HG02884 (cell line): ENCODE measurements at regions not wholly inside any gene's neighbourhood (a gene's known extent, or its start where the extent isn't known, plus 50 kb on each side); places are given as distances from the start of the nearest gene placed in this dataset.

Experiments used
- ATAC-seq: cut with Tn5 transposase; IDR thresholded peaks from one replicate; pipeline ENCODE4 v1.9.1; 2021; ENCODE audit warnings: mild to moderate bottlenecking, moderate library complexity; ENCODE audit not compliant: unreplicated experiment

DNA sequence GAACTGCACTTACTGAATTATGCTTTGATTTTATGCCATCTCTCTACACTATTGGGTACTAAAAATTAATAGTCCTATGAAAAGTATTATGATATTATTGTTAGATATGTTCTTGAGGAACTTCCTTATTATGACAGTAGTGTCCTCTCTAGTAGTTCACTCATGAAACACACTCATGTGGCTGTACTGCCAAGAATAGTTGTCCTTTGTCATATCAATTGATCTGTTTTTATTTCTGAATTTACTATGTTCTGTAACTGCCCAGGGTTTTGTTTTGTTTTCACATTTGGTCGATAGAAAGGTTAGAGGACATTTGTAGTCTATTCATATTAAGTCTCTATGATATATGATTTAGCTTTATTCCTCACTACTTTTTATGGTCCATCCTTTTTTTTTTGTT lies 215.2 kb downstream of the PPARGC1A start:
- ATAC-seq = no peak

DNA sequence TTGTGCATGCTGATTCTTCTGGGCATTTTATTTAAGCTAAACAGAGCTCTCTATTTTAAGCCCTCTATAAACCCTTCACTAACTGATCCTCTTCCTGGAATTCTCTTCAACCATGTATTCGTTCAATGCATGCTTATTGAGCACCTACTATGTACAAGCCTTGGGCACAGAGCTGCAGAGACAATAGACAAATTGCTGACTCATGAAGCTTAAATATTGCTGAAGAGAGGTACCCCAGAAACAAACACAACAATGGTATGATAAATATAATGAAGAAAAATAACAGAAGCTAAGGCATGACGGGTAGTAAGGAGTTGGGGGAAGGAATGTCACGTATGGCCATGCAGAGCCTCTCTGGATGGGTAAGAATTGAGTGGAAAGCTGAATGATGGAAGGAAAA lies 222.2 kb downstream of the PPARGC1A start:
- ATAC-seq = no peak

DNA sequence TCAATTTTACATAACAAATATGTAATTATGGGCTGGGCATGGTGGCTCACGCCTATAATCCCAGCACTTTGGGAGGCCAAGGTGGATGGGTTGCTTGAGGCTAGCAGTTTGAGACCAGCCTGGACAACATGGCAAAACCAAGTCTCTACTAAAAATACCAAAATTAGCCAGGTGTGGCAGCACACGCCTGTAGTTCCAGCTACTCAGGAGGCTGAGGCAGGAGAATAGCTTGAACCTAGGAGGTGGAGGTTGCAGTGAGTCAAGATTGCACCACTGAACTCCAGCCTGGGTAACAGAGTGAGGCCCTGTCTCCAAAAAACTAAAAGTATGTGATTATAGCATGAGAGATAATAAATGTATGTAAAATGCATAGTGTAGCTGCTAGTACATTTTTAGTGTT lies 229.0 kb downstream of the PPARGC1A start:
- no peak for ATAC-seq

DNA sequence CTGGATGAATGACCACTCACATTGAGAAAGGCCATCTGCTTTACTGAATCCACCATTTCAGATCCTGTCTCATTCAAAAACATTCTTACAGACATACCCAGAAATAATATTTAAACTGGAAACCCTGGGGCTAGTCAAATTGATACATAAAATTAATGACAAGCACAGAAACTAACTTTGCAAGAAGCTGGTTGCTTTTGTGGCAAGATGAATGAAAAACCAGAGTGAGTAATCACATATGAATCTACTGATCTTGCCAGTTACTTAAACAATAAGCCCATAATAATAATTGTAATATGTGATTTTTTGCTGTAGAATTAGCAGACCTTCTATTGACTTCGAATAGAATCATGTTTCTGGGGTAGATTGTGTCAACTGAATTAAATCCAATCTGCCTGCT lies 235.1 kb downstream of the PPARGC1A start:
- no peak for ATAC-seq

DNA sequence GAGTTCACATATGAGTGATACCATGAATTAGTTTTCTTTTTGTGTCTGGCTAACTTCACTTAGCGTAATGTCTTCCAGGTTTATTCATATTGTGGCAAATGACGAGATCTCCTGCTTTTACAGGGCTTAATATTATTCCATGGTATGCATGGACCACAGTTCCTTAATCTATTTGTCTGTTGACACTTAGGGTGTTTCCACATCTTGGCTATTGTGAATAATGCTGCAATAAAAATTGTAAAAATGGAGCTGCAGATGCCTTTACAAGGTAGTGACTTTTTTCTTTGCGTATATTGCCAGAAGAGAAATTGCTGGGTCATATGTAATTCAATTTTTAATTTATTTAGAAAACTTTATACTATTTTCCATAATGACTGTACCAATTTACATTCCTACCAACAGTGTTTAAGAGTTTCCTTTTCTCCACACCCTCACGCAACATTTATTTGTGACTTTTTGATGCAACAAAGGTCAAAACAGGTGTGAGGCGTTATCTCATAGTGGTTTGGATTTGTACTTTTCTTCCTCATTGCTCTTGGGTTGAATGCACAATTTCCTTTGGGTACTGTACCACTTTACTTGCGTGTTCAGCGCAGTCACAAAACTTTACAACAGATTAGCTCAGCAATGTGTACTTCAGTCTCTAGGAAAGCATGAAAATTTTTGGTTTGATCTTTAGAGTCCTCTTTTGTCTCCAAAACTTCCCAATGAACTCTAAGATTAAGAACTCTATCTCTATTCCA lies 240.8 kb downstream of the PPARGC1A start:
- no peak for ATAC-seq

- no peak for ATAC-seq
Observed at GRCh38 chr4:23635468-23635867, 254.4 kb downstream of the PPARGC1A start.

DNA sequence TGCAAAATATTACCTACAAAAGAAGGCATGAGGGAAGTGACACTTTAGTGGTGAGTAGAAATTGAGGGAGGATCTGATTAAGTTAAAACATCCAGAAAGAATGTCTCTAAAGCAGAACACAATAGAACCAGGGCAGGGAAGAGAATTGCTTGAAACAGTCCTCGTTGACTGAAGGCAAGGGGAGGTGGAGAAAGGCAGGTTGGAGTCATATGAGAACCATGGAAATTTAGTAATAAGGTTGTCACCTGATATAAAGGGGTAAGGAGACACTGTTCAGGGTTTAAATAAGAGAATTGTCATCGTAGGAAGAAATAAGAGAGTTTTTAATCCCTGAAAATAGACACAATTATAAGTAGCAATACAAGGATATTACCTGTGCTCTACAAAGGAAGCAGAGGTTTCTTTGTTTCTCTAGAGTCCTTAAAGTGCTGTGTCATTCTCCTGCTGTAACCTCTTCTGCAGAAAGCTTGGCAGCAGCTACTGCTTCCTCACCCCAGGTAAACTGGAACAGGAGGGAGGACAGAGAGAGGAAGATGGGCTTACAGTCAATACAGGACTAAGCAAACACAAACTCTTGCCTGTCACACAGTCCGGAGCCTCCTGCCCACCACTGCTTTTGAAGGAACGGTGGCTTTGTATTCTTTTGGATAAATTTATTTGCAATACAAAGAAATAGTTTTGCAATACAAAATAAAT lies 258.4 kb downstream of the PPARGC1A start:
- ATAC-seq = no peak

DNA sequence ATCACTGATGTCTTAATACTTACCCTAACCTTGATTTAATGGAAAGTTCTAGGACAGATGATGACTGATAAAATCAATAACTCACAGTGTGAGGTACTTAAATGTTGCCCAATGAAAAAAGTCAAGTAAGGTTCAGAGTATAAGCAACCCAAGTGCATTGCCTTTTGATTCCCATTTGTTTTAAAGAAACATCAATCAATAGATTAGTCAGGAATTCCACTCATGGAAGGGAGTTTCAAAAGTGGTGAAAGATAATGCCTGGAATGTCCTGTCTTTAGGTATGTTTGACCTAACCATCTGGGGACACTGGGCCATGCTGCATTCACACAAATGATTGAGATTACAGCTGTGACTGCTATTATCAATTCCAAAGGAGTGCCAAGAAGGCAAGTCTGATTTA lies 259.7 kb downstream of the PPARGC1A start:
- ATAC-seq = no peak

DNA sequence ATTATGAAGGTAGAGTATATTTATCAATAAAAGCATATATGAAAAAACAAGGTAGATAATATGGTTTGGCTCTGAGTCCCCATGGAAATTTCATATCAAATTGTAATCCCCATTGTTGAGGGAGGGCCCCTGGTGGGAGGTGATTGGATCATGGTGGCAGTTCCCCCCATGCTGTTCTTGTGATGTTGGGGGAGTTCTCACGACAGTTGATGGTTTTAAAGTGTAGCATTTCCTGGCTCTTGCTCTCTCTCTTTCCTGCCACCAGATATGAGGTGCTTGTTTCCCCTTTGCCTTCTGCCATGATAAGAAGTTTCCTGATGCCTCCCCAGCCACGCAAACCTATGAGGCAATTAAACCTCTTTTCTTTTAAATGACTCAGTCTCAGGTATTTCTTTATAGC lies 260.4 kb downstream of the PPARGC1A start:
- no peak for ATAC-seq

GRCh38 chr4:23614284-23614892 lies 275.5 kb downstream of the PPARGC1A start:
- ATAC-seq = no peak

GRCh38 chr4:23613782-23614181 lies 276.1 kb downstream of the PPARGC1A start:
- no peak for ATAC-seq

- ATAC-seq = no peak
Observed at GRCh38 chr4:23602720-23603119, 287.1 kb downstream of the PPARGC1A start.

DNA sequence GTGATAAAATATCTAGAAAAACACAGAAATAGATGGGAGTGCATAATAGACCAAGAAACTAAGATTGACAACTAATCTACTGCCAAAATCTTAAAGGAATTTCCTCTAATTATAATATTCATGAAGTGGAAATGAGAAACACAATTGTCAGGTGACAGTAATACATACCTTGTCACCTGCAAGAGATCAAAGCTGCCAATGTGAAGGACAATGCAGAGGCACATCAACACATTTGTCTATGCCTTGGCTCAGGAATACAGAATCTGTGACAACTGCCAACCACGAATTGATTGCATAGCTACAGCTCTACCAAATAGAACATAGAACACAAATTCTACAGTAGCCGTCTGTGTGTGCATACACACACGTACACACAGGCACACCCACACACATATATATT lies 295.7 kb downstream of the PPARGC1A start:
- no peak for ATAC-seq

DNA sequence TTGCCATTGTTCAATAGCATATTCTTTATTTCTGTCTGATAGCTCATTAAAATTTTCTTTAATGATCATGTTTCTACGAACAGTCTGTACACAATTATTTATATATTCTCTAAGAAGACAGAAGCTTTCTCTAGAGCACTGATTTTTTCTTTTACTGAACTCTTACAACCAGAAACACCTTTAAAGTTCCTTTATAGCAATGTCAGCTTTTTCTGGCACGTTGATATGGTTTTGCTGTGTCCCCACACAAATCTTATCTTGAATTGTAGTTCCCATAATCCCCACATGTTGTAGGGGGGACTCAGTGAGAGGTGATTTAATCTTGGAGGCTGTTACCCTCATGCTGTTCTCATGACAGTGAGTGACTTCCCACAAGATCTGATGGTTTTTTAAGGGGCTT lies 299.4 kb downstream of the PPARGC1A start:
- no peak for ATAC-seq

- ATAC-seq = no peak
Observed at GRCh38 chr4:23584024-23584423, 305.8 kb downstream of the PPARGC1A start.

GRCh38 chr4:23582671-23583070 lies 307.2 kb downstream of the PPARGC1A start:
- ATAC-seq = no peak

- ATAC-seq = no peak
Observed at GRCh38 chr4:23579166-23579565, 310.7 kb downstream of the PPARGC1A start.

DNA sequence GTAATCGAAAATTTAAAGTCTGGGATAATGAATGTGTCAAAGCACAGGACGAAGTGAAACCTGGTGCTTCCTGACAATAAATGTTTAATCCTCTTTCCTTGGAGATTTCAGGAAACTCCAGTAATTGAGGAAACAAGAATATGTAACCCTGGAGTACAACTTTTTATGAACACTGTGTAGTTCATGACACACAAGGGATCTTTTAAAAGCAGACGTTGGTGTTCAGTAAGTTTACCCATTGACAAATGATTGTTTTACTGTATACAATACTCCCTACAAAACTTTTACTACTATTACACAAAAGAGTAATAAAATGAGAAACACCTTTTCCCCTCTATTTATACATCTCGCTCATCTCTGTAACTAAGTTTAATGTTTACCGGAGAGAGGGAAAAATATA lies 312.4 kb downstream of the PPARGC1A start:
- no peak for ATAC-seq

- no peak for ATAC-seq
Observed at GRCh38 chr4:23572382-23572781, 317.5 kb downstream of the PPARGC1A start.

- ATAC-seq = no peak
Observed at GRCh38 chr4:23567338-23567737, 322.5 kb downstream of the PPARGC1A start.

DNA sequence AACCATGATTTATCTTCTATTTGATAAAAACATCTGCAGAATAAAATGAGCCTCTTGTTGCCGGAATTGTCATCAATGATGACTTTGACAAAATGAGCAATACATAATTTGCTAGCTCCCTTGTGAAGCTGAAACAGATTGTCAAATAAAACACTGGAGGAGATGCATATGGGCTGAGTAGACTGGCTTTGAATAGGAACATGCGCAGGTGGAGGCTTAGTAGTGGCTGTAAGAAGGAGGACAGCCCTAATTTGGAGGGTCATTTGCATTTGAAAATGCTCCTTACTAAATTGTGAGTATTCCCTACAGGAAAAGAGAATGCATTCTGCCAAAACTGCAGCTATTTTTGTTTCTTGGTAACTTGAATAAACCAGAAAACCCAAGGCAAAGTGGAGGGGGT lies 329.1 kb downstream of the PPARGC1A start:
- ATAC-seq = no peak

GRCh38 chr4:23558101-23558500 lies 331.7 kb downstream of the PPARGC1A start:
- ATAC-seq = no peak
